Keratinocyte (primary cell): ENCODE measurements at regions not wholly inside any gene's neighbourhood (a gene's known extent, or its start where the extent isn't known, plus 50 kb on each side); places are given as distances from the start of the nearest gene placed in this dataset.

ENCODE experiments used
- DNase-seq: peaks from one replicate; pipeline ENCODE4 v3.0.0-alpha.2; 2011; ENCODE audit warnings: low read depth, missing footprints, low spot score
- FAIRE-seq: peaks from 2 replicates; lab custom pipeline; 2011; peaks lifted over from hg19 to GRCh38; lab: Jason Lieb, UNC
- H2AFZ ChIP-seq: 2 replicates; pipeline ENCODE4 v1.6.0; 2012; ENCODE audit warnings: low read length, control low read depth, inconsistent platforms; ENCODE audit not compliant: control insufficient read depth
- H3K27ac ChIP-seq: 2 replicates; pipeline ENCODE4 v1.5.1; 2011; ENCODE audit warnings: low read length; ENCODE audit not compliant: control insufficient read depth, insufficient read depth
- H3K27me3 ChIP-seq: 3 replicates; pipeline ENCODE4 v1.6.0; 2011; ENCODE audit warnings: low read length; ENCODE audit not compliant: control insufficient read depth, insufficient read depth; ENCODE audit errors: extremely low read depth
- H3K36me3 ChIP-seq, 2 experiments: 2 replicates in 1 of 2; 3 replicates in 1 of 2; pipeline ENCODE4 v1.5.1; 2011; ENCODE audit warnings: low read length in 2 of 2, mild to moderate bottlenecking in 1 of 2; ENCODE audit not compliant: control insufficient read depth in 2 of 2, insufficient read depth in 2 of 2; ENCODE audit errors: extremely low read depth in 1 of 2
- H3K4me1 ChIP-seq: 3 replicates; pipeline ENCODE4 v1.5.1; 2011; ENCODE audit warnings: low read length; ENCODE audit not compliant: control insufficient read depth, insufficient read depth; ENCODE audit errors: extremely low read depth
- H3K4me2 ChIP-seq: 3 replicates; pipeline ENCODE4 v1.6.0; 2011; ENCODE audit warnings: low read depth, low read length; ENCODE audit not compliant: control insufficient read depth, insufficient read depth; ENCODE audit errors: extremely low read depth
- H3K4me3 ChIP-seq, 3 experiments: fragments of 200-600 bp in 1 of 3; sonication (generic) in 1 of 3; 2 replicates in 2 of 3; 3 replicates in 1 of 3; pipeline ENCODE4 v1.5.1; 2011 to 2016; ENCODE audit warnings: low read length in 3 of 3, mild to moderate bottlenecking in 3 of 3, control low read depth in 2 of 3, inconsistent platforms in 1 of 3, low read depth in 1 of 3, mixed read lengths in 1 of 3, mixed run types in 1 of 3, moderate library complexity in 1 of 3; ENCODE audit not compliant: control insufficient read depth in 2 of 3, insufficient read depth in 2 of 3; ENCODE audit errors: extremely low read depth in 1 of 3
- H3K79me2 ChIP-seq: 2 replicates; pipeline ENCODE4 v1.6.0; 2012; ENCODE audit warnings: low read length; ENCODE audit not compliant: control insufficient read depth, insufficient read depth
- H3K9ac ChIP-seq: 3 replicates; pipeline ENCODE4 v1.6.0; 2011; ENCODE audit warnings: low read length; ENCODE audit not compliant: control insufficient read depth, insufficient read depth; ENCODE audit errors: extremely low read depth
- H3K9me1 ChIP-seq: 3 replicates; pipeline ENCODE4 v1.6.0; 2011; ENCODE audit warnings: low read length; ENCODE audit not compliant: control insufficient read depth, insufficient read depth; ENCODE audit errors: extremely low read depth
- H3K9me3 ChIP-seq: 2 replicates; pipeline ENCODE4 v1.5.1; 2012; ENCODE audit warnings: low read depth, low read length; ENCODE audit not compliant: control insufficient read depth
- H4K20me1 ChIP-seq: 3 replicates; pipeline ENCODE4 v1.6.0; 2011; ENCODE audit warnings: low read length; ENCODE audit not compliant: control insufficient read depth, insufficient read depth; ENCODE audit errors: extremely low read depth
- EZH2 ChIP-seq: IDR thresholded peaks from one replicate; pipeline ENCODE4 v1.6.1; 2012; ENCODE audit warnings: inconsistent platforms, mild to moderate bottlenecking, low read length, moderate library complexity
- dilution Hi-C: fragments of 300-500 bp; cut with MboI; formaldehyde crosslinking; loops from one replicate; pipeline ENCODE4 v1.7.0; 2020; ENCODE audit warnings: low sequenced_read_pairs; ENCODE audit not compliant: extremely low pct_ligation_motif_present
- TF ChIP-seq, protein P1 (sequence below), 3 experiments: IDR thresholded peaks in 1 of 3; conservative IDR thresholded peaks in 1 of 3; optimal IDR thresholded peaks in 1 of 3; 2 replicates in 2 of 3; 3 replicates in 1 of 3; pipeline versions ENCODE3 to v1.5.1; 2011; ENCODE audit warnings: low read length in 3 of 3, mild to moderate bottlenecking in 3 of 3, moderate library complexity in 2 of 3, control low read depth in 1 of 3, inconsistent platforms in 1 of 3; ENCODE audit not compliant: insufficient read depth in 2 of 3; ENCODE audit errors: extremely low read depth in 1 of 3

DNA sequence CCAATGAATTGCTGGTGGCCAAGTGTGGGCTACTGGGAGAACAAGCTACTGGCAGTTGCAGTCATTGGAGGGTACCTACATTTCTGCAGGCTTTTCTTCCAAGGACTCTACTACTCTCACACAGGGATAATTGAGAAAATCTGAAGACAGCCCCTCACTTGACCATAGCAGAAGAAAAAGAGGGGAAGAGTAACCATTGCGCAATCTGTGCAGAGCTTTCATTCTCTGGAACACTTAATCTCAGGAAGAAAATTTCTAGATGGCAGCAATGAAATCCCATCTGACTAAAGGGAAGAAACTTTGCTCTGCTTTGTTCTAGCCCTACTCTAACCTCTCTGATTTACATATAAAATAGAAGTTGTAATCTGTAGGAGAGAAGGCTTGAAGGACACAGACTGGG, 1239.6 kb upstream of the SORCS1 start:
- H3K27me3 ChIP-seq = no peaks in the 10 kb centered on the region
- no peak overlapping the region for H3K4me2 ChIP-seq
- no peaks in the 10 kb centered on the region for H3K9me1 ChIP-seq
- no peaks in the 10 kb centered on the region for H3K4me1 ChIP-seq
- no peak overlapping the region for H2AFZ ChIP-seq
- no peaks in the 10 kb centered on the region for H4K20me1 ChIP-seq
- no peaks in the 10 kb centered on the region for H3K9me3 ChIP-seq
- DNase-seq (no peak), FAIRE-seq (no peak)
- no peak overlapping the region for H3K27ac ChIP-seq
- no peak overlapping the region for H3K4me3 ChIP-seq
- H3K79me2 ChIP-seq = no peaks in the 10 kb centered on the region
- H3K36me3 ChIP-seq = no peaks in the 10 kb centered on the region
- H3K9ac ChIP-seq = no peak overlapping the region
- TF ChIP-seq, protein P1, sequence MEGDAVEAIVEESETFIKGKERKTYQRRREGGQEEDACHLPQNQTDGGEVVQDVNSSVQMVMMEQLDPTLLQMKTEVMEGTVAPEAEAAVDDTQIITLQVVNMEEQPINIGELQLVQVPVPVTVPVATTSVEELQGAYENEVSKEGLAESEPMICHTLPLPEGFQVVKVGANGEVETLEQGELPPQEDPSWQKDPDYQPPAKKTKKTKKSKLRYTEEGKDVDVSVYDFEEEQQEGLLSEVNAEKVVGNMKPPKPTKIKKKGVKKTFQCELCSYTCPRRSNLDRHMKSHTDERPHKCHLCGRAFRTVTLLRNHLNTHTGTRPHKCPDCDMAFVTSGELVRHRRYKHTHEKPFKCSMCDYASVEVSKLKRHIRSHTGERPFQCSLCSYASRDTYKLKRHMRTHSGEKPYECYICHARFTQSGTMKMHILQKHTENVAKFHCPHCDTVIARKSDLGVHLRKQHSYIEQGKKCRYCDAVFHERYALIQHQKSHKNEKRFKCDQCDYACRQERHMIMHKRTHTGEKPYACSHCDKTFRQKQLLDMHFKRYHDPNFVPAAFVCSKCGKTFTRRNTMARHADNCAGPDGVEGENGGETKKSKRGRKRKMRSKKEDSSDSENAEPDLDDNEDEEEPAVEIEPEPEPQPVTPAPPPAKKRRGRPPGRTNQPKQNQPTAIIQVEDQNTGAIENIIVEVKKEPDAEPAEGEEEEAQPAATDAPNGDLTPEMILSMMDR (optimal IDR thresholded peaks at IDR 0.05 in 1 of 3, IDR thresholded peaks at IDR 0.05 in 1 of 3, conservative IDR thresholded peaks at IDR 0.05 in 1 of 3; ENCODE audit: extremely low read depth in 1 of 3, insufficient read depth in 2 of 3, low read length in 3 of 3) = no peak
- no peak for TF ChIP-seq EZH2
- dilution Hi-C loops = no loop called here

DNA sequence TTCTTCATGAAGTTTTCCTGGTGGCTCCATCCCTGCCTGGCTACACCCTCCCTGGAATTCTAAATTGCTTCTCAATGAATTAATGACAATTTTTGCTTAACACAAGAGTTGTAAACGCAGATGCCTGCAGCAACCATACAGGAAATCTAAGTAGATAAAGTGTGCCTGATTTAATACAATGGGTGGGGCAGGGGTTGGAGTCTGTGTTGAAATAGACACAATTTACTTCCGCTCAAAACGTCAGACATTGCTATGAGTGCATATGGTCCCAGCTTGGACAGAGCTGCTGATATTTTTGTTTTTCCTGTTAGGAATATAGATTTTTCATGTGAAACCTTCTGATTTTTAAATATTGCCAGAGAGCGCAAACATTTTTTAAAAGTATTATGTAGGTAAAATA, 1235.0 kb upstream of the SORCS1 start:
- Histone ChIP-seq H3K27ac (no peak overlapping the region), H2AFZ (no peak overlapping the region), H3K9me3 (no peaks in the 10 kb centered on the region), H3K9ac (no peak overlapping the region), H3K79me2 (no peaks in the 10 kb centered on the region), H3K4me2 (no peak overlapping the region), H3K36me3 (no peaks in the 10 kb centered on the region), H4K20me1 (no peaks in the 10 kb centered on the region), H3K4me1 (no peaks in the 10 kb centered on the region), H3K27me3 (no peaks in the 10 kb centered on the region), H3K4me3 (no peak overlapping the region), H3K9me1 (no peaks in the 10 kb centered on the region)
- TF ChIP-seq, protein P1 (optimal IDR thresholded peaks at IDR 0.05 in 1 of 3, IDR thresholded peaks at IDR 0.05 in 1 of 3, conservative IDR thresholded peaks at IDR 0.05 in 1 of 3; ENCODE audit: extremely low read depth in 1 of 3, insufficient read depth in 2 of 3, low read length in 3 of 3) = no peak
- no peak for TF ChIP-seq EZH2
- dilution Hi-C loops = no loop called here
- FAIRE-seq (no peak), DNase-seq (no peak)
